ENCODE measurements at regions not wholly inside any gene's neighbourhood (a gene's known extent, or its start where the extent isn't known, plus 50 kb on each side); places are given as distances from the start of the nearest gene placed in this dataset.
"Not testable (repeated sequence)": the region's sequence is repeated elsewhere in the genome, so short reads cannot be mapped to it uniquely, and the experiment has no call there.

GRCh38 chr12:112712751-112713150, 78.8 kb upstream of the RPH3A start:
- not testable (repeated sequence) for DNase-seq

DNA sequence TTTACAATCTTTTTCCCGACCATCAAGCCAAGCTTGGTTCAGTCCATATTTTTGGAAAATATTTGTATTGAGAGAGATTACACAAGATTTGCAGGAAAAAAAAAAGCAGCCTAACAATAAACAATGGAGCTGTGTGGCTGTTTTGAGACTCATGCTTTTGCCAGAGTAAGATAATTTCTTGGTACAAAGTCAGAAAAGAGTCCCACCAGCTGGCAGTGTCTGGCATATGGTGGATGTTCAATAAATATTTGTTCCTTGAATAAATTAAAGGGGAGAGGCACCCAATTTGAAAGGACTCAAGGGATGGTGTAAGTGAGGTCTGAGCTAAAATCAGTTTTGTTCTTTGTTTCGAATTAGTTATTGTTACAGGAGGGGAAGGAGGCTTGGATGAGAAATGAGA, 78.1 kb upstream of the RPH3A start:
- DNase-seq: peak; percentile 35

GRCh38 chr12:112714166-112714710, 77.3 kb upstream of the RPH3A start:
- DNase-seq: no peak

DNA sequence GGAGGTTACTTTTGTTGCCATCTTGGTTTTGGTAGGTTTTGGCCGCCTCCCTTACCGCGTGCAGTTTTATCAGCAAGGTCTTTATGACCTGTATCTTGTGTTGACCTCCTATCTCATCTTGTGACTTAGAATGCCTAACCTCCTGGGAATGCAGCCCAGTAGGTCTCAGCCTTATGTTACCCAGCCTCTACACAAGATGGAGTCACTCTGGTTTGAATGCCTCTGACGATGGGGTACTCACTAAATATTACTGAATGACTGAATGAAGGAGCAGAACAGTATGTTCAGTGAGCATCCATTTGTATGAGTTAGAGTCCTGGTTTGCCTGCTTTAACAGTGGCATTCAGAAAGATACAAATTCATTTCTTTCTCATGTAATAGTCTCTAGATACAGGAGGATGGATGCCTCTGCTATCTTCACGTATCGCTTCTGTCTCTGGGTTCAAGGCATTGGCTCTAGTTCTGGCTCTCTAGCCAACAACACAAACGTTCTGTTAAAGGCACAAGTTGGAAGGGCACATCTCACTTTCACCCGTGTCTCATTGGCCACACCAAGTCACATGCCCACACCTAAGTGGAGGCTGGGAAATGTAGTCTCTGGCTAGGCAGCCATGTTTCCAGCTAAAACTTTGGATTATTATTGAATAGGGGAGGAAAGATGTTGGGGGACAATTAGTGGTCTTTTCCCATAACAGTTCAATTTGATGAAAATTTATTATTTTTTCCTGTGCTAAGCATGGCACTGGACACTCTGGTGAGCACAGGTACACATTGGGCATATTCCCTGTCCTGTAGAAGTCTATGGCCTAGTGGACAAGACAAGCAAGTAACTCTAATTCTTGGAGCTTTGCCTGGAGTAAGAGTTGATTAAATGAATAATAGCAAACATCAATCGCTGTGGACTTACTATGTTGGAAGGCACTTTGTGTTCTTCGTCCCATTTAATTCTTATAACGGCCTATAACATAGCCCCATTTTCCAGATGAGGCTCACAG, 75.2 kb upstream of the RPH3A start:
- DNase-seq: peak; percentile 65

- DNase-seq: no peak
These were observed 62.7 kb upstream of the RPH3A start for GRCh38 chr12:112728864-112729263.

DNA sequence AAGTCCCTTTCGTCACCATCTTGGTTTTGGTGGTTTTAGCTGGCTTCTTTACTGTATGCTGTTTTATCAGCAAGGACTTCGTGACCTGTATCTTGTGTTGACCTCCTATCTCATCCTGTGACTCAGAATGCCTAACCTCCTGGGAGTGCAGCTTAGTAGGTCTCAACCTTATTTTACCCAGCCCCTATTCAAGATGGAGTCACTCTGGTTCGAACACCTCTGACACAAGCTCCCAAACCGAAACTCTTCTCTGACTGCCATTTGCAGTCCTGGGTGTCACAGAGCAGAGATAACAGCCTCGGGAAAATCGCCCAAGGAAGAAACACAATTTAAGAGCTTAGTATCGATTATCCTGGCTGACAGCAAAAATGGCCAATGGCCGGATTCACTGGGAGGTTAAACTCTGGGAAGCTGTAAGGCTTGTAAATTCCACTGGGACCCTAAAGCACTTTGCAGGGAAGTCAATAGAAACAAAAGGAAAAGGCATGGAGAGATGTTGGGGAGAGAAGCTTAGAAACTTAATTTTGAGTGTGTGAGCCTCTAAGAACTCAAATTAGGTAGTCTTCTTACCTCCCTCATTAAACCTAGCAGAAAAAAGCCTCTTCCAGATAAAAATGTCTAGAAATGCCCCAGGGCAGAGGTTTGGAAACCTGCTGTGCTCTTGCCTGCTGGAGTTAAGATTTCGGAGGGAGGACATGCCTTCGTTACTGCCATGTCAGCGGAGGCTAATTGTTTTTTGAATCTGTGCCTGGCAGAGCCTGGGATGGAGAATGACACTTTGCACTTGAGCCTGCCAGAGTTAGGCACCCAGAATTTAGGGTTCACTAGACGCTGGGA, 56.5 kb upstream of the RPH3A start:
- no peak for DNase-seq

DNA sequence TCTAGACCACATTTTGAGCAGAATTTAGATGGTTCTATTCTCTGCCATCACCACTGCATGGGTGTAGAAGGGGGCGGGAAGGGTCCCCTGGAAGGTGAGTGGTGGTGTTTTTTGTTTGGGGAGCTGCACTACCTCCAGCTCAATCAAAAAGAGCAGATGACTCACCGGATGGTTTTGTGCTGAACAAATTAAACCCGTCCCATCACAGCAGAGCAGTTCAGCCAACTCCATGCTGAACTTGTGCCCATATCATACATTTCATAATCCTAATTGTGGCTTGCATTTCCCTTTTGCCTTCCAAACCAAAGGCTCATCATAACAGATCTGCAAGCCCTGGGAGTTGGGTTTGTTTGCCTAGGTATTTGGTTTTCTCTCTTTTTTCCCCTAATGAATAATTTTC, 53.0 kb upstream of the RPH3A start:
- DNase-seq: no peak

DNA sequence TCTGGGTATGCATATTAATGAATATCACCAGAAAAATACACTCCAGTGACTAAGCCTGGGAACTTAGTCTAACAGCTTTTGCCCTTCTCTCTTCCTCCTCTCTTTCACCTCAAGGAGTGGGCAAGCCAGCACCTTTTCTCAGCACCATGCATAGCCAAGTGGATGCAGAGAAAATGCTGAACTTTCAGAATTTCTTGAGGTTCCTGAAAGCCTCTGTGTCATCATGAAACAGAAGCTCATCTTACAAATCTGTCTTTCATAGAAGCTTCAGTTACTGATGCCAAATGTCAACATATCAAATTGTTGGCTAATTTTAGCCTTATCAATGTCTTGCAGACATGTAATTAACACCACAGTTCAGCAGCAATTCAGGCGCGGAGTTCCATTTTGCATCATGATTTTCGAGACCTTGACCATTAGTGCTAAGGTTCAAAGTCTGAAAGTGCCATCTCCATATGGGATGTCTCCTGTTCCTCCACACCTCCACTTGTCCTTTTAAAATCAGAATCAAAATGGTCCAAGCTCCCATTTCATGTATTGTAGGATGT, 51.1 kb upstream of the RPH3A start:
- no peak for DNase-seq

GRCh38 chr12:112741106-112741505, 50.4 kb upstream of the RPH3A start:
- DNase-seq: peak; percentile 3

Measured in NCI-H2171 treated with DMSO at 0.1 percent for 48 hours (cell line).